Body of pancreas (tissue), 4 donors: ENCODE measurements at regions not wholly inside any gene's neighbourhood (a gene's known extent, or its start where the extent isn't known, plus 50 kb on each side); places are given as distances from the start of the nearest gene placed in this dataset.

Source experiments
- POLR2A ChIP-seq, 3 donors: fragments of 450-650 bp; IDR thresholded peaks; one replicate each; pipeline ENCODE4 v1.6.1; 2016; ENCODE audit warnings: antibody characterized with exemption in 3 of 3, mild to moderate bottlenecking in 2 of 3
- TF ChIP-seq, protein P1 (sequence below), 7 experiments: fragments of 450-650 bp in 4 of 7; fragments of 200-600 bp in 3 of 7; sonication (generic) in 3 of 7; IDR thresholded peaks; one replicate each; pipeline ENCODE4 v1.5.1; 2016 to 2019; ENCODE audit warnings: antibody characterized with exemption in 7 of 7

GRCh38 chr3:117868766-117869165, 1159.2 kb downstream of the TUSC7 start:
- TF ChIP-seq, protein P1, sequence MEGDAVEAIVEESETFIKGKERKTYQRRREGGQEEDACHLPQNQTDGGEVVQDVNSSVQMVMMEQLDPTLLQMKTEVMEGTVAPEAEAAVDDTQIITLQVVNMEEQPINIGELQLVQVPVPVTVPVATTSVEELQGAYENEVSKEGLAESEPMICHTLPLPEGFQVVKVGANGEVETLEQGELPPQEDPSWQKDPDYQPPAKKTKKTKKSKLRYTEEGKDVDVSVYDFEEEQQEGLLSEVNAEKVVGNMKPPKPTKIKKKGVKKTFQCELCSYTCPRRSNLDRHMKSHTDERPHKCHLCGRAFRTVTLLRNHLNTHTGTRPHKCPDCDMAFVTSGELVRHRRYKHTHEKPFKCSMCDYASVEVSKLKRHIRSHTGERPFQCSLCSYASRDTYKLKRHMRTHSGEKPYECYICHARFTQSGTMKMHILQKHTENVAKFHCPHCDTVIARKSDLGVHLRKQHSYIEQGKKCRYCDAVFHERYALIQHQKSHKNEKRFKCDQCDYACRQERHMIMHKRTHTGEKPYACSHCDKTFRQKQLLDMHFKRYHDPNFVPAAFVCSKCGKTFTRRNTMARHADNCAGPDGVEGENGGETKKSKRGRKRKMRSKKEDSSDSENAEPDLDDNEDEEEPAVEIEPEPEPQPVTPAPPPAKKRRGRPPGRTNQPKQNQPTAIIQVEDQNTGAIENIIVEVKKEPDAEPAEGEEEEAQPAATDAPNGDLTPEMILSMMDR (IDR thresholded peaks at IDR 0.05), result no peak
- no peak for TF ChIP-seq POLR2A (IDR thresholded peaks at IDR 0.05)
